ENCODE measurements at regions not wholly inside any gene's neighbourhood (a gene's known extent, or its start where the extent isn't known, plus 50 kb on each side); places are given as distances from the start of the nearest gene placed in this dataset.

- no peaks in the 10 kb centered on the region for H3K79me1 ChIP-seq (ENCODE audit: low read length)
- H4K5ac ChIP-seq (ENCODE audit: low read length) = no peak overlapping the region
- no peak overlapping the region for H2BK15ac ChIP-seq (replicated peaks; ENCODE audit: low read depth)
- no peaks in the 10 kb centered on the region for H3K4me1 ChIP-seq (ENCODE audit: control insufficient read depth, low read depth, low read length)
- no peak overlapping the region for H3K18ac ChIP-seq (ENCODE audit: low read length)
- no peak overlapping the region for H3K56ac ChIP-seq (ENCODE audit: low read length)
- no peak overlapping the region for H3K23ac ChIP-seq (ENCODE audit: low read length)
- no peak overlapping the region for H3K27ac ChIP-seq (ENCODE audit: low read depth, low read length)
- no peak overlapping the region for H3K9ac ChIP-seq (ENCODE audit: low read length)
- H3K4ac ChIP-seq (ENCODE audit: low read depth, low read length) = no peak overlapping the region
- no peak overlapping the region for H4K8ac ChIP-seq (ENCODE audit: low read depth, low read length)
- H3K79me2 ChIP-seq (ENCODE audit: control insufficient read depth, insufficient read depth, low read length) = no peaks in the 10 kb centered on the region
- no peaks in the 10 kb centered on the region for H3K27me3 ChIP-seq (ENCODE audit: insufficient read depth, low read length, poor library complexity)
- no peak overlapping the region for H3K4me2 ChIP-seq (ENCODE audit: low read length)
- WGBS (ENCODE audit: extremely low coverage, insufficient coverage, low lambda C conversion rate) = no CpG with 5 or more reads among the region's 2 CpGs
- no peaks in the 10 kb centered on the region for H3K36me3 ChIP-seq (ENCODE audit: control insufficient read depth, insufficient read depth, low read length)
- H2BK5ac ChIP-seq (ENCODE audit: low read length) = no peak overlapping the region
- DNase-seq = no peak
- no peak overlapping the region for H3K4me3 ChIP-seq (ENCODE audit: low read length)
- H2BK120ac ChIP-seq (ENCODE audit: low read depth, low read length) = no peak overlapping the region
- no peak overlapping the region for H2AK5ac ChIP-seq (ENCODE audit: low read length)
These were observed 1768.2 kb downstream of the SUCLG1 start for GRCh38 chr2:82690757-82691411.

GRCh38 chr2:82675186-82675585, 1783.9 kb downstream of the SUCLG1 start:
- Histone ChIP-seq H3K27ac (ENCODE audit: low read depth, low read length) (no peak overlapping the region), H4K5ac (ENCODE audit: low read length) (no peak overlapping the region), H4K8ac (ENCODE audit: low read depth, low read length) (no peak overlapping the region), H3K4me1 (ENCODE audit: control insufficient read depth, low read depth, low read length) (no peaks in the 10 kb centered on the region), H3K18ac (ENCODE audit: low read length) (no peak overlapping the region), H3K36me3 (ENCODE audit: control insufficient read depth, insufficient read depth, low read length) (no peaks in the 10 kb centered on the region), H3K56ac (ENCODE audit: low read length) (no peak overlapping the region), H3K9ac (ENCODE audit: low read length) (no peak overlapping the region), H3K4ac (ENCODE audit: low read depth, low read length) (no peak overlapping the region), H2BK5ac (ENCODE audit: low read length) (no peak overlapping the region), H2BK15ac (replicated peaks; ENCODE audit: low read depth) (no peak overlapping the region), H3K4me2 (ENCODE audit: low read length) (no peak overlapping the region), H3K27me3 (ENCODE audit: insufficient read depth, low read length, poor library complexity) (no peaks in the 10 kb centered on the region), H2AK5ac (ENCODE audit: low read length) (no peak overlapping the region), H3K79me2 (ENCODE audit: control insufficient read depth, insufficient read depth, low read length) (no peaks in the 10 kb centered on the region), H3K79me1 (ENCODE audit: low read length) (no peaks in the 10 kb centered on the region), H3K4me3 (ENCODE audit: low read length) (no peak overlapping the region), H3K23ac (ENCODE audit: low read length) (no peak overlapping the region), H2BK120ac (ENCODE audit: low read depth, low read length) (no peak overlapping the region)
- DNase-seq = peak; percentile 20
- WGBS (ENCODE audit: extremely low coverage, insufficient coverage, low lambda C conversion rate) = no CpG with 5 or more reads among the region's 2 CpGs

GRCh38 chr2:82674652-82675051, 1784.4 kb downstream of the SUCLG1 start:
- Histone ChIP-seq H3K4me2 (ENCODE audit: low read length) (no peak overlapping the region), H2AK5ac (ENCODE audit: low read length) (no peak overlapping the region), H3K36me3 (ENCODE audit: control insufficient read depth, insufficient read depth, low read length) (no peaks in the 10 kb centered on the region), H3K9ac (ENCODE audit: low read length) (no peak overlapping the region), H3K4me1 (ENCODE audit: control insufficient read depth, low read depth, low read length) (no peaks in the 10 kb centered on the region), H4K5ac (ENCODE audit: low read length) (no peak overlapping the region), H3K79me2 (ENCODE audit: control insufficient read depth, insufficient read depth, low read length) (no peaks in the 10 kb centered on the region), H4K8ac (ENCODE audit: low read depth, low read length) (no peak overlapping the region), H3K18ac (ENCODE audit: low read length) (no peak overlapping the region), H2BK120ac (ENCODE audit: low read depth, low read length) (no peak overlapping the region), H3K79me1 (ENCODE audit: low read length) (no peaks in the 10 kb centered on the region), H2BK15ac (replicated peaks; ENCODE audit: low read depth) (no peak overlapping the region), H3K27me3 (ENCODE audit: insufficient read depth, low read length, poor library complexity) (no peaks in the 10 kb centered on the region), H3K27ac (ENCODE audit: low read depth, low read length) (no peak overlapping the region), H3K23ac (ENCODE audit: low read length) (no peak overlapping the region), H3K4ac (ENCODE audit: low read depth, low read length) (no peak overlapping the region), H3K4me3 (ENCODE audit: low read length) (no peak overlapping the region), H3K56ac (ENCODE audit: low read length) (no peak overlapping the region), H2BK5ac (ENCODE audit: low read length) (no peak overlapping the region)
- no CpG with 5 or more reads among the region's 3 CpGs for WGBS (ENCODE audit: extremely low coverage, insufficient coverage, low lambda C conversion rate)
- DNase-seq = no peak

- H3K4me2 ChIP-seq (ENCODE audit: low read length) = no peak overlapping the region
- no peak overlapping the region for H3K9ac ChIP-seq (ENCODE audit: low read length)
- no peak overlapping the region for H3K56ac ChIP-seq (ENCODE audit: low read length)
- no peak for DNase-seq
- no peak overlapping the region for H2AK5ac ChIP-seq (ENCODE audit: low read length)
- H3K27me3 ChIP-seq (ENCODE audit: insufficient read depth, low read length, poor library complexity) = no peaks in the 10 kb centered on the region
- no peak overlapping the region for H2BK120ac ChIP-seq (ENCODE audit: low read depth, low read length)
- no peaks in the 10 kb centered on the region for H3K79me2 ChIP-seq (ENCODE audit: control insufficient read depth, insufficient read depth, low read length)
- no peak overlapping the region for H2BK5ac ChIP-seq (ENCODE audit: low read length)
- no peak overlapping the region for H3K4me3 ChIP-seq (ENCODE audit: low read length)
- no peak overlapping the region for H4K5ac ChIP-seq (ENCODE audit: low read length)
- H3K4me1 ChIP-seq (ENCODE audit: control insufficient read depth, low read depth, low read length) = no peaks in the 10 kb centered on the region
- H3K23ac ChIP-seq (ENCODE audit: low read length) = no peak overlapping the region
- no peak overlapping the region for H4K8ac ChIP-seq (ENCODE audit: low read depth, low read length)
- H3K36me3 ChIP-seq (ENCODE audit: control insufficient read depth, insufficient read depth, low read length) = no peaks in the 10 kb centered on the region
- H2BK15ac ChIP-seq (replicated peaks; ENCODE audit: low read depth) = no peak overlapping the region
- no peaks in the 10 kb centered on the region for H3K79me1 ChIP-seq (ENCODE audit: low read length)
- no CpG with 5 or more reads among the region's 1 CpG for WGBS (ENCODE audit: extremely low coverage, insufficient coverage, low lambda C conversion rate)
- H3K27ac ChIP-seq (ENCODE audit: low read depth, low read length) = no peak overlapping the region
- H3K4ac ChIP-seq (ENCODE audit: low read depth, low read length) = no peak overlapping the region
- H3K18ac ChIP-seq (ENCODE audit: low read length) = no peak overlapping the region
These were observed 1791.6 kb downstream of the SUCLG1 start for GRCh38 chr2:82667491-82667890.

GRCh38 chr2:82665691-82666090, 1793.4 kb downstream of the SUCLG1 start:
- Histone ChIP-seq H3K79me1 (ENCODE audit: low read length) (no peaks in the 10 kb centered on the region), H4K5ac (ENCODE audit: low read length) (no peak overlapping the region), H2BK15ac (replicated peaks; ENCODE audit: low read depth) (no peak overlapping the region), H3K18ac (ENCODE audit: low read length) (no peak overlapping the region), H3K23ac (ENCODE audit: low read length) (no peak overlapping the region), H3K79me2 (ENCODE audit: control insufficient read depth, insufficient read depth, low read length) (no peaks in the 10 kb centered on the region), H3K4me1 (ENCODE audit: control insufficient read depth, low read depth, low read length) (no peaks in the 10 kb centered on the region), H3K27me3 (ENCODE audit: insufficient read depth, low read length, poor library complexity) (no peaks in the 10 kb centered on the region), H3K56ac (ENCODE audit: low read length) (no peak overlapping the region), H3K9ac (ENCODE audit: low read length) (no peak overlapping the region), H4K8ac (ENCODE audit: low read depth, low read length) (no peak overlapping the region), H3K4me3 (ENCODE audit: low read length) (no peak overlapping the region), H3K4me2 (ENCODE audit: low read length) (no peak overlapping the region), H2BK5ac (ENCODE audit: low read length) (no peak overlapping the region), H2BK120ac (ENCODE audit: low read depth, low read length) (no peak overlapping the region), H3K27ac (ENCODE audit: low read depth, low read length) (no peak overlapping the region), H2AK5ac (ENCODE audit: low read length) (no peak overlapping the region), H3K4ac (ENCODE audit: low read depth, low read length) (no peak overlapping the region), H3K36me3 (ENCODE audit: control insufficient read depth, insufficient read depth, low read length) (no peaks in the 10 kb centered on the region)
- no CpG with 5 or more reads among the region's 3 CpGs for WGBS (ENCODE audit: extremely low coverage, insufficient coverage, low lambda C conversion rate)
- no peak for DNase-seq

- Histone ChIP-seq H3K4me1 (ENCODE audit: control insufficient read depth, low read depth, low read length) (no peaks in the 10 kb centered on the region), H2BK15ac (replicated peaks; ENCODE audit: low read depth) (no peak overlapping the region), H3K79me1 (ENCODE audit: low read length) (no peaks in the 10 kb centered on the region), H3K4me3 (ENCODE audit: low read length) (no peak overlapping the region), H3K23ac (ENCODE audit: low read length) (no peak overlapping the region), H2AK5ac (ENCODE audit: low read length) (no peak overlapping the region), H3K9ac (ENCODE audit: low read length) (no peak overlapping the region), H3K4ac (ENCODE audit: low read depth, low read length) (no peak overlapping the region), H3K36me3 (ENCODE audit: control insufficient read depth, insufficient read depth, low read length) (no peaks in the 10 kb centered on the region), H4K8ac (ENCODE audit: low read depth, low read length) (no peak overlapping the region), H3K18ac (ENCODE audit: low read length) (no peak overlapping the region), H3K4me2 (ENCODE audit: low read length) (no peak overlapping the region), H3K56ac (ENCODE audit: low read length) (no peak overlapping the region), H3K27me3 (ENCODE audit: insufficient read depth, low read length, poor library complexity) (no peaks in the 10 kb centered on the region), H2BK5ac (ENCODE audit: low read length) (no peak overlapping the region), H3K79me2 (ENCODE audit: control insufficient read depth, insufficient read depth, low read length) (no peaks in the 10 kb centered on the region), H4K5ac (ENCODE audit: low read length) (no peak overlapping the region), H2BK120ac (ENCODE audit: low read depth, low read length) (no peak overlapping the region), H3K27ac (ENCODE audit: low read depth, low read length) (no peak overlapping the region)
- no peak for DNase-seq
- WGBS (ENCODE audit: extremely low coverage, insufficient coverage, low lambda C conversion rate) = no CpG with 5 or more reads among the region's 2 CpGs
These were observed 1802.0 kb downstream of the SUCLG1 start for GRCh38 chr2:82657106-82657505.

All from mesendoderm (in vitro differentiated cells).